AG10803 (cell line): ENCODE measurements at regions not wholly inside any gene's neighbourhood (a gene's known extent, or its start where the extent isn't known, plus 50 kb on each side); places are given as distances from the start of the nearest gene placed in this dataset.

Experiments used
- DNase-seq: peaks from one replicate; pipeline ENCODE4 v3.0.0; 2010; ENCODE audit warnings: low read depth
- H3K4me3 ChIP-seq: 2 replicates; pipeline ENCODE4 v1.5.1; 2011; ENCODE audit warnings: mild to moderate bottlenecking, low read length, control low read depth
- TF ChIP-seq, protein P1 (sequence below): conservative IDR thresholded peaks from 2 replicates; pipeline ENCODE4 v1.5.1; 2011; ENCODE audit warnings: mild to moderate bottlenecking, low read length, control low read depth, inconsistent platforms

DNA sequence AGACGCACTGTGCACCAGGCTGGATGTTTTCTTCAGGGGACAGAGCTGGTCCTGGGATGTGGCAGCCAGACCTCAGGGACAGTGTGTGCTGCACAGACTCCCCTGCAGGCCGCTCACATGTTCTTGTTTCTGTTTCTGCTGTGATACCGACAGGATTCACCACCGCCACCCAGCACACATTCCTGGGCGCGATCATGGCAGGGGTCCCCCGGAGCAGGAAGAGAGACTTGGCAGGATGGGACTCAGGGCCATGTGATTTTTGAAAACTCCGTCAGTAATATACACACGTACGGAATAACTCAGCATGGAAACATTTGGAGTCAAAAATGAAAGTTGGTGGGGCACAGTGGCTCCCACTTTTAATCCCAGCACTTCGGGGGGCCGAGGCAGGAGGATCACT lies 79.0 kb downstream of the HAPSTR1 start:
- DNase-seq: no peak
- TF ChIP-seq, protein P1, sequence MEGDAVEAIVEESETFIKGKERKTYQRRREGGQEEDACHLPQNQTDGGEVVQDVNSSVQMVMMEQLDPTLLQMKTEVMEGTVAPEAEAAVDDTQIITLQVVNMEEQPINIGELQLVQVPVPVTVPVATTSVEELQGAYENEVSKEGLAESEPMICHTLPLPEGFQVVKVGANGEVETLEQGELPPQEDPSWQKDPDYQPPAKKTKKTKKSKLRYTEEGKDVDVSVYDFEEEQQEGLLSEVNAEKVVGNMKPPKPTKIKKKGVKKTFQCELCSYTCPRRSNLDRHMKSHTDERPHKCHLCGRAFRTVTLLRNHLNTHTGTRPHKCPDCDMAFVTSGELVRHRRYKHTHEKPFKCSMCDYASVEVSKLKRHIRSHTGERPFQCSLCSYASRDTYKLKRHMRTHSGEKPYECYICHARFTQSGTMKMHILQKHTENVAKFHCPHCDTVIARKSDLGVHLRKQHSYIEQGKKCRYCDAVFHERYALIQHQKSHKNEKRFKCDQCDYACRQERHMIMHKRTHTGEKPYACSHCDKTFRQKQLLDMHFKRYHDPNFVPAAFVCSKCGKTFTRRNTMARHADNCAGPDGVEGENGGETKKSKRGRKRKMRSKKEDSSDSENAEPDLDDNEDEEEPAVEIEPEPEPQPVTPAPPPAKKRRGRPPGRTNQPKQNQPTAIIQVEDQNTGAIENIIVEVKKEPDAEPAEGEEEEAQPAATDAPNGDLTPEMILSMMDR: no peak
- H3K4me3 ChIP-seq: peak overlapping the region; percentile 45

DNA sequence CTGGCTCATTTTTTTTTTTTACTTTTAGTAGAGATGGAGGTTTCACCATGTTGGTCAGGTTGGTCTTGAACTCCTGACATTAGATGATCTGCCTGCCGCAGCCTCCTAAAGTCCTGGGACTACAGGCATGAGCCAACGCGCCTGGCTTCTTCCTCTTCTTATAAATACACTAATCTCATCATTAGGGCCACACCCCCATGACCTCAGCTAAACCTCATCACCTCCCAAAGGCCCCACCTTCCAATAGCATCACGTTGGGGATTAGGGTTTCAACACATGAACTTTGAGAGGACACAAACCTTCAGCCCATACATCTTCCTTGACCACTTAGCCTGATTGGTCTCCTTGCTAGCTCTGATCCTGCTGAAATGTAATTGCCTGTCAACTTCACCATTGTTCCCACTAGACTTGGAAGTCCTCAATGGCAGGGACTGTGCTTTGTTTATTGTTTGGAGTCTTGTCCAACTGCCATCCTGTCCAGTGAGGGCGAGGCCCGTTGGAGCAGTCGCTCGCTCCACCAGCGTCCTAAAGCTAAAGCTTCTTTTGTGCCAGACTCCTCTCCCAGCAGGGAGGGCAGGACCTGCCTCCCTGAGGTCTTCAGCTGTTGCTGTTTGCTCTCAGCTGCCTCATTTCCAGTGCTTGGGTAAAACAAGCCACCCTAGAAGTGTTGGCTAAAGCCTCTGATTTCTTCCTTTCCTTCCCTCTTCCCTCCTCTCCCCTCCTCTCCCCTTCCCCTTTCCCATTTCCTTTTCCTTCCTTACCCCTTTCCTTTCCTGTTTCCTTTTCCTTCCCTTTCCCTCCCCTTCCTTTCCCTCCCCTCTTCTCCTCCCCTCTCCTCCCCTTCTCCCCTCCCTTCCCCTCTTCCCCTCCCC lies 85.3 kb downstream of the HAPSTR1 start:
- TF ChIP-seq, protein P1: no peak
- DNase-seq: no peak
- no peak overlapping the region for H3K4me3 ChIP-seq

DNA sequence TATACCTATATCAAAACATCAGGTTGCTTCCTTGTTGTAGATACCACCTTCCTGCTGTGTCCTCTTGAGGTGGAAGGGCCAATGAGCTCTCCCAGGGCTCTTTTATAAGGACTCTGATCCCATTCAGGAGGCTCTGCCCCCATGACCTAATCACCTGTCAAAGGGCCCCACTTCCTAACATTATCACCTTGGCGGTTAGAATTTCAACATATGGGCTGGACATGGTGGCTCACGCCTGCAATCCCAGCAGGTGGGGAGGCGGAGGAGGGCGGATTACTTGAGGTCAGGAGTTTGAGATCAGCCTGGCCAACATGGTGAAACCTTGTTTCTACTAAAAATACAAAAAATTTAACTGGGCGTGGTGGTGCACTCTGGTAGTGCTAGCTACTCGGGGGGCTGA lies 86.4 kb downstream of the HAPSTR1 start:
- no peak for DNase-seq
- TF ChIP-seq, protein P1: no peak
- H3K4me3 ChIP-seq: no peak overlapping the region

DNA sequence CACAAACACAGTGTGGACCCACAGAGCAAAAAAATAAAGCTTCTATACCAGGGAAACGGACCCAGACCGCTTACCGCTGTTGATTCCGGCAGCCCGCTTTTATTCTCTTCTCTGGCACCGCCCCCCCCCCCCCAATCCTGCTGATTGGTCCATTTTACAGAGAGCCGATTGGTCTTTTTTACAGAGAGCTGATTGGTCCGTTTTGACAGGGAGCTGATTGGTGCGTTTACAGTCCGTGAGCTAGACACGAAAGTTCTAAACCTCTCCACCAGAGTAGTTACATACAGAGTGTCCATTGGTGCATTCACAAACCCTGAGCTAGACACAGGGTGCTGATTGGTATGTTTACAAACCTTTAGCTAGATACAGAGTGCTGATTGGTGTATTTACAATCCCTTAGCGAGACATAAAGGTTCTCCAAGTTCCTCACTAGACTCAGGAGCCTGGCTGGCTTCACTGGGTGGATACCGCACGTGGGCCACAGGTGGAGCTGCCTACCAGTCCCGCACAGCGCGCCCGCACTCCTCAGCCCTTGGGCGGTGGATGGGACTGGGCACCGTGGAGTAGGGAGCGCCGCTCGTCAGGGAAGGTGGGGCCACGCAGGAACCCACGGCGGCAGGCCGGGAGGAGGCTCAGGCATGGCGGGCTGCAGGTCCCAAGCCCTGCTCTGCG lies 92.4 kb downstream of the HAPSTR1 start:
- TF ChIP-seq, protein P1: no peak
- DNase-seq: no peak
- H3K4me3 ChIP-seq: no peak overlapping the region

DNA sequence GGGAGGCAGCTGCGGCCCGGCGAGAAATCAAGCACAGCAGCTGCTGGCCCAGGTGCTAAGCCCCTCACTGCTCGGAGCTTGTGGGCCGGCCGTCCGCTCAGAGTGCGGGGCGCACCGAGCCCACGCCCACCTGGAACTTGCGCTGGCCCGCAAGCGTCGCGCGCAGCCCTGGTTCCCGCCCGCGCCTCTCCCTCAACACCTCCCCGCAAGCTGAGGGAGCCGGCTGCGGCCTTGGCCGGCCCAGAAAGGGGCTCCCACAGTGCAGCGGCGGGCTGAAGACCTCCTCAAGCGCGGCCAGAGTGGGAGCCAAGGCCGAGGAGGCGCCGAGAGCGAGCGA lies 92.9 kb downstream of the HAPSTR1 start:
- no peak overlapping the region for H3K4me3 ChIP-seq
- no peak for DNase-seq
- TF ChIP-seq, protein P1: no peak

DNA sequence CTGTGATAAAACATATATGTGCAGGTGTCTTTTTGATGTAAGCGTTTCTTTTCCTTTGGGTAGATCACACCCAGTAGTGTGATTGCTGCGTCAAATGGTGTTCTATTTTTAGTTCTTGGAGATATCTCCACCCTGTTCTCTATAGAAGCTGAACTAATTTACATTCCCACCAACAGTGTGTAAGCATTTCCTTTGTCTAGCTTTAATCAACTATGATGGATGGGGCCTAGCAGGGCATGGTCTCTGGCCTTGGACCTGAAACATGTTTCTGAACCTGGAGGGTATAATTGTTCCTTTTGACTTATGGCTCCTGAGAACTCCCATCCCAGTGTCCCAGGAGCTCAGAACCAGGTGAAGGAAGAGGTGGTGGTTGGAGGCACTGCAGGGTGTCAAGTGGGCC lies 93.9 kb downstream of the HAPSTR1 start:
- no peak overlapping the region for H3K4me3 ChIP-seq
- no peak for DNase-seq
- TF ChIP-seq, protein P1: no peak

DNA sequence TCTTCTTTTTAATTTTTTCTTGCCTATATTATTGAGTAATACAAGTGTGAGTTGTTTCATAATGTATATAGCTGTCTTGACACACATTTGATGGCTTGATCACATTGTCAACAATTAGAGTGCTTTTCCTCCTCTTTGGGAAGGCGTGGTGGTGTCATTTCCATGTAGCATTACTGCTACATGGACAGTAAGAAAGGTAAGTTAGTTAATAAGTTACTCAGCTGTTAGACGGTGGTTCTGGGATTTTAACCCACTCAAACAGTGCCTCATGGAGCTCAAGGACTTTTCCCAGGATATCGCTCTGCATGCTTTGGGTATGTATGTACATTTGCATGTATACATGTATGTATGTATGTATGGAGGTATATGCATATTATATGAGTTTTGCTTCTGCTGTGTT lies 94.6 kb downstream of the HAPSTR1 start:
- no peak overlapping the region for H3K4me3 ChIP-seq
- no peak for DNase-seq
- TF ChIP-seq, protein P1: no peak
